ENCODE measurements at regions not wholly inside any gene's neighbourhood (a gene's known extent, or its start where the extent isn't known, plus 50 kb on each side); places are given as distances from the start of the nearest gene placed in this dataset. TPM values are rescaled to one million over a fixed set of nuclear protein-coding genes. Genes with fewer than 3 reads are reported as not detected.

- no peak for TF ChIP-seq ZNF592 (IDR thresholded peaks at IDR 0.05)
- TF ChIP-seq, protein P1, sequence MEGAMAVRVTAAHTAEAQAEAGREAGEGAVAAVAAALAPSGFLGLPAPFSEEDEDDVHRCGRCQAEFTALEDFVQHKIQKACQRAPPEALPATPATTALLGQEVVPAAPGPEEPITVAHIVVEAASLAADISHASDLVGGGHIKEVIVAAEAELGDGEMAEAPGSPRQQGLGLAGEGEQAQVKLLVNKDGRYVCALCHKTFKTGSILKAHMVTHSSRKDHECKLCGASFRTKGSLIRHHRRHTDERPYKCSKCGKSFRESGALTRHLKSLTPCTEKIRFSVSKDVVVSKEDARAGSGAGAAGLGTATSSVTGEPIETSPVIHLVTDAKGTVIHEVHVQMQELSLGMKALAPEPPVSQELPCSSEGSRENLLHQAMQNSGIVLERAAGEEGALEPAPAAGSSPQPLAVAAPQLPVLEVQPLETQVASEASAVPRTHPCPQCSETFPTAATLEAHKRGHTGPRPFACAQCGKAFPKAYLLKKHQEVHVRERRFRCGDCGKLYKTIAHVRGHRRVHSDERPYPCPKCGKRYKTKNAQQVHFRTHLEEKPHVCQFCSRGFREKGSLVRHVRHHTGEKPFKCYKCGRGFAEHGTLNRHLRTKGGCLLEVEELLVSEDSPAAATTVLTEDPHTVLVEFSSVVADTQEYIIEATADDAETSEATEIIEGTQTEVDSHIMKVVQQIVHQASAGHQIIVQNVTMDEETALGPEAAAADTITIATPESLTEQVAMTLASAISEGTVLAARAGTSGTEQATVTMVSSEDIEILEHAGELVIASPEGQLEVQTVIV (IDR thresholded peaks at IDR 0.05; ENCODE audit: borderline replicate concordance, partially characterized antibody), result no peak
- no peak for TF ChIP-seq TARDBP (IDR thresholded peaks at IDR 0.05; ENCODE audit: borderline replicate concordance)
- no peak for TF ChIP-seq IRF4 (IDR thresholded peaks at IDR 0.05; ENCODE audit: low read depth, low read length)
- TF ChIP-seq ELK1 (IDR thresholded peaks at IDR 0.05; ENCODE audit: low read depth, low read length), result no peak
These were observed 53.8 kb upstream of the GATA6 start (continued) for GRCh38 chr18:22115573-22115972.

Small RNA genes lying in the stretch of these regions (small RNA-seq; reads per million reads assigned to genes)
- gene RNA5SP451, result not detected
